ENCODE measurements at regions not wholly inside any gene's neighbourhood (a gene's known extent, or its start where the extent isn't known, plus 50 kb on each side); places are given as distances from the start of the nearest gene placed in this dataset.
"Not testable (repeated sequence)": the region's sequence is repeated elsewhere in the genome, so short reads cannot be mapped to it uniquely, and the experiment has no call there.

DNA sequence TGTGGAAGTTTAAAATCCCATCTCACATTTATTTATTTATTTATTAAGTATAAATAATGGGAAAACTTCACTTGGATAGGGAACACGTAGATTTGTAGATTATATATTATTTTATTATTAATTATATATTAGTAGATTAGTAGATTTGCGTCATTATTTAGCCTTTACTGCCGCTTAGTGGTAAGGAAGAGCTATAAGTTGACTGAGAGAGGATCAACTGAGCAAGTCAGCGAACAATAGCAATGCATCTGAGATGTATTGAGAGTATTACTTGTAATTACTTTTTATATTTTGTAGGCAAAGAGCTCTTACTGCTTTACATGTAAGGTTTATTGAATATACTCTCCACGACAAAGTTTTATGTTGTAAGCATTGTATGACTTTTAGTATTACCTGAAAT is 244.5 kb upstream of the ANKRD30A start:
- DNase-seq (ENCODE audit: low read depth in 2 of 3, low spot score in 2 of 3), result no peak

DNA sequence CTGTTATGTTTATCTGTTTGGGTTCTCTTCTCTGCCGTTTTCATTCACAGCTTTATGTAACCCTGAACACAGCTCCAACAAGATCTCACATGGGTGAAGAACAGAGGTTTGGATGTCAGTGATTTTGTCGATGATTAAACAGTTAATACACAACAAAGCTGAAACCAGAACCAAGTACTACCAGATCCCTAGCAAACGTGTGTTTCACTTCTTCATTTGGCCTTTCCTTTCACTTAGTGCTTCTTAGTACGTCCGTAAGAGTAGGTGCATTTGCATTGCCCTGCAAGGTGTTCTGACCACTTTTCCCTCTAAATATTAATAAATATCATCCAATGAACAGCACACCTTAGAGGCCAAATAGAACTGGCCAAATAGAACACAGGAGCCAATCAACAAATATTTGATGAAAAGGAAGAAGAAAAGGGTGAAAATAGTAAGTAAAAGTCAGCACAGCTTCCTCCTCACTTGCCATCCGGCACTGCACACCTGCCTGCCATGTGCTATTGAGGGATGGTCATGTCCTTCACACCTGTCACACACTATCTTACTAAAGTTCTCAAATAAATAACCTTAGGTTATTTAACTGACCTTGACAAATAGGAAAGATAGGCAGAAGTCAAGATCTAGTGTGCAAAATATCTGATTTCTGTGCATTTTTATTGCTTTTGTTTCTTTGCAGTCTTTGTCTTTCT is 252.6 kb upstream of the ANKRD30A start:
- no peak for DNase-seq (ENCODE audit: low read depth in 2 of 3, low spot score in 2 of 3)

DNA sequence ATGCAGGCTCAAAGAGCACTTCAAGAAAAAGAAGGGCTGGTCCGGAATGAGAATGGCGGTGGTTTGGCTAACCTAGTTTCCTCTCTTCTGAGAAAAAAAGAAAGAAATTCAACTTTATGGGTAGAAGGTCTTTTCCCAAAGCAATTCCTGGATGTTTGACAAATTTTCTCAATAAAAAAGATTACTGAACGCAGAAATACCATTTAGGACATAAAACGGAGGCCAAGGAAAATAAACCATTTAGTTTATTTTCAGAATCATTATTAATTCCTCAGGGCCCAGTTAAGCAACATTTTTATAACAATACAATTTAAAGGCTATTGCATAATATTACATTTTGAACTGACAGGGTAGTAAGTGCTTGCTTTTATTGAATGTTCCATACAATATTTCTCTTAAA is 284.6 kb upstream of the ANKRD30A start:
- no peak for DNase-seq (ENCODE audit: low read depth in 2 of 3, low spot score in 2 of 3)

DNA sequence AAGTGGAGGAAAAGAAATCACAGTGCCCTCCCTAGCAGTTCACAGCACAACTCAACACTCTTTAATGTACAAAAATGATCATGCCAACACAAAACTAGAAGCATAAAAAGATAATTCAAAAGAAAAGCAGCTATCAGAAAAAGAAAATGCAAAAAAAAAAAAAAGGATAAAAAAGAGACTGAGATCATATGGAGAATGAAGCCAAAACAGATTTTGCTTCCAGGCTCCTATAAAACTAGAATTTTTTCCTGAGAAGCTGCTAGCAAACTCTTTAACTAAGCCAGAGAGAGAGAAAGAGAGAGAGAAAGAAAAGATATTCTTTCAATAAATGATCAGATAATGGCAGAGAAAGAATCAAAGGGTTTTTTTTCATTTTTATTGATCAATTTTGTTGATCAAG is 288.0 kb upstream of the ANKRD30A start:
- DNase-seq (ENCODE audit: low read depth in 2 of 3, low spot score in 2 of 3), result no peak

DNA sequence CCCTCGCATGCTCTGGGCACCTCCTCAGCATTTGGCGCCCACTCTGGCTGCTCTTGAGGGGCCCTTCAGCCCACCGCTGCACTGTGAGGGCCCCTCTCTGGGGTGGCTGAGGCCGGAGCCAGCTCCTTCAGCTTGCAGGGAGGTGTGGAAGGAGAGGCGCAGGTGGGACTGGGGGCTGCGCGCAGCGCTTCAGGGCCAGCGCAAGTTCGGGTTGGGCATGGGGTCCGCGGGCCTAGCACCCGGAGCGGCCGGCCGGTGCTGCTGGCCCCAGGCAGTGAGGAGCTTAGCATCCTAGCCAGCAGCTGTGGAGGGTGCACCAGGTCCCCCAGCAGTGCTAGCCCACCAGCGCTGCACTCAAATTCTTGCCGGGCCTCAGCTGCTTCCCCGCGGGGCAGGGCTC is 305.6 kb upstream of the ANKRD30A start:
- no peak for DNase-seq (ENCODE audit: low read depth in 2 of 3, low spot score in 2 of 3)

DNA sequence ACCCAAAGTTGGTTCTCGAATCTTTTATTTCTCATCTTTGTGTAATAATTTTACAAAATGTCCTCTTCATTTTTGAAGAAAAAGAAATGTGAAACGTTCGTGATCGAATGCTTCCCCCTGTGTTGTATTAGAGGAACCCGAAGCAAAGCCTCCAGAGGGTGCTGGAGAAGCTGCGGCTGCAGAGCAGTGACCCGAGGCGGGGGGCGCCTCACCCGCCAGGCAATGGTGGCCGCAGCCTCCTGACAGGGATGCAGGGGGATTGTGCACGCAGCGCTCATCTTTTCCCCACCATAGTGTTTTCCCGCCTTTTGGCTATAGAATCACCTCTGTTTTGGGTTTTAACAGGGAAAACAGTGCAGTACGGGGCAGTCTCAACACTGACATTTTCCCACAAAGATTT is 307.5 kb upstream of the ANKRD30A start:
- no peak for DNase-seq (ENCODE audit: low read depth in 2 of 3, low spot score in 2 of 3)

DNA sequence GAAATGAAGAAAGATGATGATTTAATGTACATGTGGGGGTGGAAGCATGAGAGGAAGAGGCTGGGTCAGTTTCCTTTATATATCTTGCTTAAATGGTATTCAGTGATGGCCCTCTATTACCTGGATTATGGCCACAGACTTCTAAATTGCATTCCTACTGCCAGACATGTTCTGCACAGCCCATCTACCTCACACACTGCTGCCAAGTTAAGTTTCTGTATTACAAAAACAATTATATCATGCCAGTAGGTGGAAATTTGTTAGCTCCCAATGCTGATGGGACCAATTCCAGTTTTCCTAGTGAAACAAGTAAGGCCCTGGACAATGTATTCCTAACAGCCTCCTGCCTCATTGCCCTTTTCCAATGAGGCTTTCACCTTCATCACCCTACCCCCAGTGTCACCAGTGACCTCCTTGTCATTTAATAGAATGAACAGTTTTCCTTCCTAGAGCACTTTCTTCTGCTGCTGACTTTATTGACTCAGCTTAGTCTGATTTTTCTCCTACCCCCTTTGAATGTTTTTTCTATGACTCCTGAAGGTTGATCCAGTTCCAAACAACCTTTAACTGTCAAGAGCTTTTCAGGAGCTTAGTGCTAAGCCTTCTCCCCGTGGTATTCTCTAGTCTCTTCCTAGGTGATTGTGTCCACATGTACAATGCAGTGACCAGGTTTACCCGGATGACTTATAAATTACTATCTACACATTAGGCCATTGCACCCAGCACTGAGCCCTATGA is 316.6 kb upstream of the ANKRD30A start:
- DNase-seq (ENCODE audit: low read depth in 2 of 3, low spot score in 2 of 3), result no peak

DNA sequence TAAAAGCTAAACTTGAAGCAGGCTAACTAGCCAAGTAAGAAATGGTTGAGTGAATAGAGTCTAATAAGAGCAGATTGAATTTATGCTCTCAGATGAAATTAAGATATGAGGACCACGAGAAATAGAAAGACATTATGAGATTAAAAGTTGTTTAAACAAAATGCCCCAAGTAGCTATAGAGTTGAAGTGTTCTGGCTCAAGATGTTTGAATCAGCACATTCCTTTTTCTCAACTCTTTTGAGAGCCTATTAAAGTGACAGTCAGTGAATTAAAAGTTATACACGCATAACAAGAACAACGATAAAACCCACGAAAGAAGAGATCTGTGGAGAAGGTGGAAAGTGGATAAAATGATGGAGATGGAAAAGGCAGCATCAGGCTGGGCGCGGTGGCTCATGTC is 322.2 kb upstream of the ANKRD30A start:
- no peak for DNase-seq (ENCODE audit: low read depth in 2 of 3, low spot score in 2 of 3)

DNA sequence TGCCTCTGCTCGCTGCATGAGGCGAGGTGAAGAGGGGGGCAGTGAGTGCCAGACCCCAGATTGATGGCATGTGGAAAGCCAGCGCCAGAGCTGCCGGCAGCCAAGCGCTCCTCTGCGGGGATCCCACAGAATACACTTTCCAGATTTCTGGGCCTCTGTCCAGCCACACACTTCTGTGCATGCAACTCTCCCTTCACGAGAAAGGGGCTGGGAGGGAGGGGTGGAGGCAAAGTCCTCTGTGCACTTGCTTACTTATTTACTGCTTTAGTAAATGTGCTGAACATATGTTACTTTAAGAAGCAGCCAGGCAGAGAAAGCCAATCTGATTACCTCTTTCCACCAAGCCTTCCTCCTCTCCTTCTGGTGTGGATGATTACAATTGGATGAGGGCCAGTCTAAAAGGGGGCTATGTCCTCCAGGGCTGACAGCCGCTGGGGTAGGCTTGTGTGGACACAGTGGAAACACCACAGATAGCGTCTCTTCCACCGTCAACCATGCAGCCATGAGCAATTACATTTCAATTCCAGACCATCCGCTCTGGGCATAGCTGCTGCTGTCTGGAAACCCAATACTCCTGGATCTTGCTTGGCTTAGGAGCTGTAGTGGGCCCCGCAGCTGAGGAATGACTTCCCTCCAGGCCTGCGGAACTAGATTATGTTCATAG is 322.8 kb upstream of the ANKRD30A start:
- DNase-seq (ENCODE audit: low read depth in 2 of 3, low spot score in 2 of 3), result no peak

DNA sequence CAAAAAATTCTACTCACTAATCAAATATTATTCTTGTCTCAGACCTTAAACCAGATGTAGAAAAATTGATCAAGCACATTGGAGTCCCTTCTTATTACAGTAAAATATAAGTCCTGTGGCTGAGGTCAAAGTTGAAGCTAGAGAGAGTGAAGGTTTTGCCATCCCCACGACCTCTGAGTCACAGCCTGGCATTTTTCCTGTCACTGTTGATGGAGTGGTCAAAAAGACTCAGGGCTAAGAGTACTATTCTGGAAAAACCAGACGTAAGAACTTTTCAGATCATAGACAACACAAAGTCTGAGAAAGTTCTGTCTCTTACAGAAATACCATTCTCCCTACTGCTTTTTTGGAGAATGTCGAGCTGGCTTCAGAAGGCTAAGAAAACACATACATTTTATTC is 323.7 kb upstream of the ANKRD30A start:
- DNase-seq (ENCODE audit: low read depth in 2 of 3, low spot score in 2 of 3), result no peak

DNA sequence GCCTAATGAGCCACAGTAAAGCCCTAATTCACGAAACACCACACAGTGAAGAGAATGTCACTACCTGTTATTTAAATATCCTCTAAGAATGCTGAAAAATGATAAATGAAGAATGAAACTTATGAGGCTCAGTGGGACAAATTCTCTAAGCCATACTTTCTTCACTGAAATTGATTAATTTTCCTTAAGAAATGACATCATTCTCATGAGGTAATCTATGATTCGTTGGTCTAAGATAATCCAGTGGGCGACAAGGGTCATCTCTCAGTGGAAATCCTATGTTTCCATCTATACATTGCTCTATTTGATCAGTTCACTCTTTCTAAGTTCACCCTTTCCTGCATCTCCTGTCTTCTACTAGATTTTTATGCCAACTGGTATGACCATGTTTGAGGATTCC is 330.4 kb upstream of the ANKRD30A start:
- DNase-seq (ENCODE audit: low read depth in 2 of 3, low spot score in 2 of 3), result no peak

DNA sequence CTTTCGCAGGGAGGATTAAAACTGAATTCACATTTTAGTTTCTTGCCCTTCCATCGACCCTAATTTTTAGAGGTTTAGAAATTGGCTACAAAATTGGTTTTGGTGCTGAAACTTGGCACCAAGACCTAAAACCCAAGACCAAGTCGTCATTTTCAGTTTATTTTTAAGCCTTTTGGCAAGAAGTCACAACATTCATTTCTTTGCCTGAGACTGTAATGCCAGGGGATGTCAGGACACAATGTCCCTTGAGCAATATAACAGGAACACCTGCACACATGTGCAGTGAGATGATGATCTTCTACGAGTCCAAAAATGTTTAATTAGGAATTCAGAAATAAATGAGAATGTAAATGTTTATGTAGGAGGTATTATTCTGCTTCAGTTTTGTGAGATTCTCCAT is 335.4 kb upstream of the ANKRD30A start:
- DNase-seq (ENCODE audit: low read depth in 2 of 3, low spot score in 2 of 3), result no peak

DNA sequence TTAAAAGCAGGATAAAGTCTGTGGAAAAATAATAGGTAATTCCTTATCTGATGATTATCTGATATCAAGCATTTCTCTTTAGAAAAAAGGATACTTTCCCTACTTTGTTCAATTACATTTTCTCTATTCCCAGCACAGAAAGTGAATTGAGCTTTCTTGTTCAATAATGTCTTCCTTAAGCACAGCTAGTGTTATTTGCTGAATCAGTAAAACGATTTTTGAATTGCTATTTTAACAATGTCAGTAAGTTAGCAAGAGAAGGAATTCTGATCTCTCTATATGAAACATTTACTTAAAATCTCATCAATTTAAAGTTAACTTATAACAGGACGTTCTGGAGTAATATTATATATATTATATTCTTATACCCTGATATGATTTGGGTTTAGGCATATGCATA is 337.2 kb upstream of the ANKRD30A start:
- DNase-seq (ENCODE audit: low read depth in 2 of 3, low spot score in 2 of 3), result no peak

DNA sequence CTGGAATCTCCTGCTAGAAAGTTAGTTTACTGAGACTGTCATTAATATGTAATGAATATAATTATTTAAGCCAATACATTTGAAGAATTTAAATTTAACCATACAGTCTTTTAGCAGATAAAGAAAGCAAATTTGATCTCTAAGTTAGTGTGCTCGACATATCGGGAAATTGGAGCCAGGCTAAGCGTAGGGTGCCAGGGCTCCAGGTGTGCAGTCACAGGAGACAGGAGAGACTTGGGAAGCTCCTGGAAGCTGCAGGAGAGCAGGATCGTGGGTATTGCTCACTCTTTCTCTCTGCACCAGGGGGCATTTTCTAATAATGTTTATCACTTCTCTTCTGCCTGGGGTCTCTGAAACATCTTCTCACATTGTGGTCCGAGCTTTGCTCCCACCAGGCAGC is 342.0 kb upstream of the ANKRD30A start:
- no peak for DNase-seq (ENCODE audit: low read depth in 2 of 3, low spot score in 2 of 3)

DNA sequence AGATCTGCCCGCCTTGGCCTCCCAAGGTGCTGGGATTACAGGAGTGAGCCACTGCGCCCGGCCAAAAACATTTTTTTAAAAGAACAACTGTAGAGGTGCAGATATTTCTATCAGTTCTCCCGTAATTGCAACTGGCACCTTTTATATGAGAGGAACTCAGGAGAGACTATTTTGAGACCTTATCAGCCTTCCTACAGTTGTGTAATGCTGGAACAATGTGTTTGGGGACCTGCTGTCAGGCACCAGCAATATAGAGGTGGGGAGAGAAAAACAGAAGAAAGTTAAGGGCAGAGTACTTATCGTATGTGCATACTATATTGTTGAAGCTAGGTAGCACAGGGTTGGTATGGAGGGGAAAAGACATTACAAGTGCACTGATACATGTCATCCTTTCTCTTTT is 343.8 kb upstream of the ANKRD30A start:
- no peak for DNase-seq (ENCODE audit: low read depth in 2 of 3, low spot score in 2 of 3)

DNA sequence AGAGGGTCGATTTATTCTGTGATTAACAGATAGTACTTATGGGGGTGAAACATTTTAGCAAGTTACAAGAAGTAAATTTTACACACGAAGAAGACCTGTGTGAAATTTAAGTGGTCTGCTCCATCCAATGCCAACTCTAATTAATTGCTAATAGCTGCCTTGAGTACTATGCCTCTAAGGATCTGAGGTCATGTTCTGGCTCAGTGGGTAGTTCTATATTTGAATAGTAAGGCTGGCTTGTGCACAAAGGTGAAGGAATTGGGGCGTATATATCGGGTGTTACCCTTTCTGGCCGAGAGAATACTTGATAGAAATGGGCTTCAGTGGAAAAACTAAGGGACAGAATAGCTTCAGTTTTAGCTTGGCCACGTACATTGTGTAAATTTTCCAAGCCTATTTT is 345.2 kb upstream of the ANKRD30A start:
- no peak for DNase-seq (ENCODE audit: low read depth in 2 of 3, low spot score in 2 of 3)

DNA sequence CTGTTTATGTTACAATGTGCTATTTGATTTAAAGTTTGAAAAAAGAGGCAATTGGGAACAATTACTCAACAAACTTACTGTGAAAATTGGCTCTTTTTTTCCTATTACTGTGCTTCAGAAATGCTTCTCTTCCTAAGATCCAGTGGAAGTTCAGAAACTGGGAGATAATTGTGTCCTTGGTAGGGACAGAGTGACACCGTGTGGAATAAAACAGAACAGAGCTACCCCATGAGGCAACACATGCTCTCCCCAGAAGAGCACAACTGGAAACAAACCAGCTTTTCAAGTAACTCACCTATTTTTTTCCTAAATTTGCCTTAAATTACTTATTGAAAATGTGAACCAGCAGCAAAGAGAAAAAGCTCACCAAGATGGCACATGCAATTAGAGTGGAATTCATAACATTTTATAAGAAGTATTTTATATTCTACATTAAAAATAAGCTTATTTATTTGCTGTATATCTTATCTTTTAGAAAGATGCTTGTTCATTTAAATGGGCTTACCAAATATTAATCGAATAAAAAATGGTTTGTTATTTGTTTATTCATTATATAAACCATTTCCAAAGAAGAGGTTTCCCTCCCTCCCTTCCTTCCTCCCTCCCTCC is 346.1 kb upstream of the ANKRD30A start:
- DNase-seq (ENCODE audit: low read depth in 2 of 3, low spot score in 2 of 3), result no peak

DNA sequence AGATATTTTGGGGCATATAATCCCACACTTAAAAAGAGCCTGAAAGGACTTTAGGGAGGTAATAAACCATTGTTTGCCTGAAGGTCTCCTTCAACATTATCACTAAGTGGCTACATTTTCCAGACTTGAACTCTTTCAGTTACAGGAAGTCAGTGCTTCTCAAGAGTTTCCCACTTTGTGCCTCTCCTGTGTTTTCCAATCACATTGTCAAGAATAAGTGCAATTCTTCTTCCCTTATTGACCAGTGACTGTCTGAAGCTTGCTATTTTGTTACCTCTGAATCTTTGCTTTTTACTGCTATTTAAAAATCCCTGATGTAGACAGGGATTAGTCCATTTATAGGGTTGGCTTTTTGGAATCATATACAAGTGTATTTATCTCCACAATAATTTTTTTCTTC is 346.7 kb upstream of the ANKRD30A start:
- no peak for DNase-seq (ENCODE audit: low read depth in 2 of 3, low spot score in 2 of 3)

DNA sequence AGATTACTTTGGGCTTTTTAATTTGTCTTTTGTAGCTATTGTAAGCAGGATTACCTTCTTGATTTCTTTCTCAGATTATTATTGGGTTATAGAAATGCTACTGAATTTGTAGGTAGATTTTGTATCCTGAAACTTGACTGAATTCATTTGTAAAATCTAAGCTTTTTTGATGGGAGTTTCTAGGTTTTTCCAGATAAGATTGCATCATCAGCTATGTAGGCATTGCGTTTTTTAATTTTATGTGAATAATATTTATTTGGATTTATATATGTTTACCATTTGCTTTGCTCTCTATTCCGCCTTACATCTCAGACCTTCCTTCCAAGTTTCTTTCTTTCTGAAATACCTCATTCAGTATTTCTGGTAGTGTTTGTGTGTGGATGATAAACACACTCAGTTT is 351.7 kb upstream of the ANKRD30A start:
- DNase-seq (ENCODE audit: low read depth in 2 of 3, low spot score in 2 of 3), result no peak

DNA sequence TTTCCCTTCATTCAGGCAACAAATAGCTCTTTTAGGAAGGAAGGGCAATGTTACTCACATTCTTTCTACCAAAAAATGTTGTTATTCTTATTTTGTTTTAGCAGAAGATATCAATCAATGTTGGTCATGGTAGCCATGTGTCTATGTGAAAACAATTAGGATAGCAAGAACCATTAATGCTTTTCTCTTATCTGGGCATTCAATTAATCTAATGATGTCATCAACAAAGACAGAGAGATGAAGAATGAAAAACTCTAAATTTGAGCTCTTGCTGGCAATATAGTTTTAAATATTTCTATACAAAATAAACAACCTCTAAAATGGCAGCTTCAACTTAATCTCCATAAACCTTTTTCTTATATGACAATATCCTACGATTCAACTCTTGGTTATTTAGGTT is 353.7 kb upstream of the ANKRD30A start:
- no peak for DNase-seq (ENCODE audit: low read depth in 2 of 3, low spot score in 2 of 3)

DNA sequence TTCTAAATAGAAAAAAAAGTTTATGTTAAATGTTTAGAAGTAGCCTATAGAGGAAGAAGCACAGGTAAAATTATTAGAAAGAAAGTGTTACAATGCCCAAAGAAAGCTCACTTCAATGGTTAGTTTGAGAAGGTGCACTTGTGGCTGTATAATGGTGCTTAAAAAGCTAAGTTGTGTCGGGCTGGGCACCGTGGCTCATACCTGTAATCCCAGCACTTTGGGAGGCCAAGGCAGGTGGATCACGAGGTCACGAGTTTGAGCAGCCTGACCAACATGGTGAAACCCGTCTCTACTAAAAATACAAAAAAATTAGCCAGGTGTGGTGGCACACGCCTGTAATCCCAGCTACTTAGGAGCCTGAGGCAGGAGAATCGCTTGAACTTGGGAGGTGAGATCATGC is 355.7 kb upstream of the ANKRD30A start:
- DNase-seq (ENCODE audit: low read depth in 2 of 3, low spot score in 2 of 3), result not testable (repeated sequence)

DNA sequence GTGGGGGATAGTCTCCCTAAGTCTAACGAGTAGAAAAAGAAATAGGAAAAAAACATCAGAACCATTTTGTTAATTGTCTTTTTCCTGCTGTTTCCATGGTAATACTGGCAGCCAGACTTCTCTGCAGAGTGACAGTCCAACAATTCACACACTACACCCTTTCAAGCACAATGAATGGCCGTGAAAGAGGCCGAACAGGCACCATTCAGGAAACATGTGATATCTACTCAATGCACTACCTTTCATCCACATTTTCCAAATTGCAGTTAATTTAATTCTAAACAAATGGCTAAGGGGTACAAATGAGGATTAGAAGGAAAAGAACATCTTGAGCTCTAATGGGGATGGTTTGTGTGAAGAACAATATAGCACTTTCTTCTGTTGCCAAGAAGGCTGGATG is 358.5 kb upstream of the ANKRD30A start:
- no peak for DNase-seq (ENCODE audit: low read depth in 2 of 3, low spot score in 2 of 3)

Data from activated CD8-positive, alpha-beta memory T cell treated with anti-CD3 and anti-CD28 coated beads for 48 hours (primary cell).